Activated CD8-positive, alpha-beta memory T cell treated with anti-CD3 and anti-CD28 coated beads for 24 hours (primary cell): ENCODE measurements at regions not wholly inside any gene's neighbourhood (a gene's known extent, or its start where the extent isn't known, plus 50 kb on each side); places are given as distances from the start of the nearest gene placed in this dataset.

Source experiments
- DNase-seq: peaks from one replicate; pipeline ENCODE4 v3.0.0-alpha.2; 2020

DNA sequence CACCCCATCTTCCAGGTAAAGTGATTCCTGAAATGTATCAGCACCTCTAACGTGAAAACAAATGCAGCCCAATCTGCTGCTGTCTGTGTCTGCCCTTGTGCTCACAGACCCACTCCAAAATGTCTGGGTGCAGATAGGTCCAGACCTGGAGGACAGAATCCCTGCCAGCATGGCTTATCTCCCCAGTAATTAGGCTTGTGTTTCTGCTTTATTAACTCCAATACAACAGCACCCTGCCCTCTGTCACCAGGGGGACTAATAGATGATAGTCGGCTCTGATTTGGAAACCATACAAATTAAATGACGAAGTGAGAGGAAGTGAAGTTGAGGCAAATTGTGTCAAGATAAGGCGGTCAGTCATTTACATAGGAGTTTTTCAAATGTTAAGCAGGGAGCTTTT lies 608.3 kb upstream of the SALL1 start:
- DNase-seq, result no peak

DNA sequence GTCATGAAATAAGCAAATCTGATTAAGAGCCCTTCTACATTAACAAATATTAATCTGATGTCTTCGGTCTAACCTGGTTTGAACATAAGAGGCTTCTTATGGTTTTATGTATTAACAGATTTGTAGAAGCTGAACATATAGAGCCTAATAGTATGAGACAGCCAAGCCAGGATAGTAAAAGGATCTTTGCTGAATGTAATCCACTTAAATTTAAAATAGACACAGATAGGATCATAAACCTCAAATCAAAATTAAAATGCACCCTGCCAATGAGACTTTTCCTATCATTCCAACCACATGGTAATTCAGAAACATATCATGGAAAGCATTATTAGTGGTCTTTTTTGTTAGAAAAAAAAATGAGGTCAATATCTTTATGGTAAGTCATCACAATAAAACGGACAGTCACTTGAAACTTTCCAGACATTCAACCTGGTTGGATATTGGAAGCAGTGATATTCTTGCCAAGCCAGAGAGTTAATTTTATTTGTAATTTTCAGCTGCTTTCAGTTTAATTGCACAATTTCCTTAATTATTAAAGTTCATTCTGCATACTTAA lies 606.9 kb upstream of the SALL1 start:
- no peak for DNase-seq

DNA sequence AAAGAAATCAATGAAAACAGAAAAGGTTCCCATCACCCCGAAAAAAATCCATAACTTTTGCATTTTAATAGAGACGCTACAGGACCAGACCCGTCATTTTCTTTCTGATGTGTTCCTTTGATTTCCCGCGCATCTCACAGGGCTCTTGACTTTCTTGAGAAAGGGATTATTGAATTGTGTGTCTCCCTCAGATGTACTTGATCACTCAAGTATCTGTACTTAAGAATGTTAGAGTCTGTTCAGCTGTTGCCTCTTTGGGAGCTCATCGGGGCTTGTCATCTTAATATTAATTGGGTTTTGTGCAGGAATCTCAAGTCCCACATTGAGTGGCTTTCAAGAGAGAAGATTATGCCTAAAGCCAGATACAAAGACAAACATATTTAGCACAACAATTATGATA lies 606.4 kb upstream of the SALL1 start:
- DNase-seq, result no peak

GRCh38 chr16:51757124-51757470 lies 606.0 kb upstream of the SALL1 start:
- no peak for DNase-seq

- DNase-seq, result no peak
These were observed 605.5 kb upstream of the SALL1 start for GRCh38 chr16:51756447-51757123.

DNA sequence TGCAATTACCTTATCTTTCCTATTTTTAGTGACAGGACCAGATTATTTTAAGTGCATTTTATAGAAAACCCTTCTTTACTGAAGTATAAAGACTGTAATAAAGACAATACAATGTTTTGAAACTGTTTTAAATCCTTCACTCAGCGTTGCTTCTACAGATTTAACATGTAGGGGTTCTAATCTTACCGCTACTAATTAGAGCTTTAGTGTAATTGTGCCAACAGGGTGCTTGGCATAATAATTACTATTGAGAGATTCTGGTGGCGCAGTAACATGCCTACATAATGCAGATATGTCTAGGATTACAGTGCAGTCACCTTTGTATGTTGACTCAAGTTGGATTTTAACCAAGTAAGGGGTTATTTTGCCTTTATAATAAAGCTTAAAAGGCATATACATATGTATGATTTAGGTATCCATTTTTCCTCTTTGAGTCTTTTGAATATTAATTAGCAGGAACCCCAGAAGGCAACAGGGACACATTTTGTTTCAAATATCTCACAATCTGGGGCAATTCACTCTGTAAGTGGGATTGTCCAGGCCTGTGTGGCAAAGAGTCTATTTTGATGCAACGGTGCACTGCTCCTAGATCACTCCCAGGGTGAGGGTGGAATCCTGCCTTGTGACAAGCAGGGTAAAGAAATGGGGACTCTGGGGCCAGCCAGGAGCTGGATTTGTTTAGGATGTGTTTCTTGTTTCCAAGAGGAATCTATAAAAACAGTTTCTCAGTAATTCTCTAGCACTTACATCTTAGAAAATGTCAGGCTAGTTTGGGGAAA lies 604.7 kb upstream of the SALL1 start:
- no peak for DNase-seq

- no peak for DNase-seq
These were observed 604.0 kb upstream of the SALL1 start for GRCh38 chr16:51755039-51755501.

GRCh38 chr16:51753467-51754127 lies 602.5 kb upstream of the SALL1 start:
- no peak for DNase-seq

DNA sequence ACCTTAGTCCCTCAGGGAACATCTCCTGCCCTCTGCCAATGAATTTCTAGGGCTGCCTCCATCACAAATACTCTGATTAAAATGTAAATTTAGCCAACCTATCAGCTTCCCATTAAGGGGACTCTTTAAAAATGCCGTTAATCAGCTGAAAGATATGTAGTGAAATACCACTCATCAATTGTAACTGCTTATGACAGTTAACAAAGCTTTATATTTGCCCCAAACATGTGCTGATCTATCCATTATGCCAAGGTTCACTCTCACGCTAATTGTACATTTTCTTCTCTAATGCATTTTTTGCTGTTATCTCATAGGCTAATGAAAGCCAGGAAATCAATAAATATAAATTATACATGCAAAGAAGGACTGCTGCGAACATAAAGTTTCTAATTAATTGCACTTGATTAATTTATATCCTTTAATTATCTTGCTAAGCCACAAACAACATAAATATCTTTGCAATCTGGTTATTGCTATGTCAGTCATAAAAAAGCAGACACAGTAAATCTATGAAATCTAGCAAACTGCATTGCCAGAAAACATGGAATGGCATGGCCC lies 601.4 kb upstream of the SALL1 start:
- DNase-seq, result no peak

- no peak for DNase-seq
These were observed 596.3 kb upstream of the SALL1 start for GRCh38 chr16:51747329-51747728.

GRCh38 chr16:51734220-51734619 lies 583.1 kb upstream of the SALL1 start:
- no peak for DNase-seq

DNA sequence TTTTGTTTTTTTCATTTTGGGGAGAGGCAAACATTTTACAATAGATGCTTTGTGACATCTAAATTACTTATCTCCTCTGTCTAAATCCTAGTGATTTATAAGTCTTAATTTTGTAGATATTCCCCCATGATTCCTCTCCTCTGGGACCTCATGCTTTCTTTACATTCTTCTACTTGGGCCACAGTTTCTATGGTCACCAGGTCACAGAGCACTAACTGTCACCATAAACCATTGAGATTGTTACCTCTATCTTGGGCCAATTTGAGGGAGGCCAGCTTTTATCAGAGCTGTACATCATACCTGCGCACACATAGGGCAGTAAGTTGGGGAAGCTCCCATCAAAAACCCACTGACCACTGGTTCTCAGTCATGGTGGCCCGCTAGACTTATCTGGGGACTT lies 582.1 kb upstream of the SALL1 start:
- no peak for DNase-seq

GRCh38 chr16:51731160-51731559 lies 580.1 kb upstream of the SALL1 start:
- DNase-seq, result no peak

GRCh38 chr16:51723036-51723724 lies 572.1 kb upstream of the SALL1 start:
- DNase-seq, result no peak

- no peak for DNase-seq
These were observed 571.4 kb upstream of the SALL1 start for GRCh38 chr16:51722467-51722866.

GRCh38 chr16:51719376-51719775 lies 568.3 kb upstream of the SALL1 start:
- no peak for DNase-seq

DNA sequence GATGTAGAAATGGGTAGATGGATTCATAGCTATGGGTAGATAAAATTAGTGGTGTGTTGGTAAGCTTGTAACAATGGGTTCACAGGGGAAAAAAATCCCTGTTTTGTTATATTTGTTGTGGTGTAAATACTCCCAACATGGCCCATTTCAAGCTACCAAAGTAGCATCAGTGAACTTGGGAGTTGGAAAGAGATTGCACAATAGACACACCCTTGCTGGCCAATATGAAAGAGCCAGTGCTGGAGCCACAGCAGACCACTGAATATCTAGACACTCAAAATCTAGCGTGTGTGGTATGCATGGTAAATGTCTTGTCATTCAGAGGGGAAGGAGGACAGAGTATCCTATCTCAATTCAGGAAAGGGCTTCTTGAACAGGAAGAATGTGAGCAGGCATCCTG lies 565.1 kb upstream of the SALL1 start:
- DNase-seq, result no peak

DNA sequence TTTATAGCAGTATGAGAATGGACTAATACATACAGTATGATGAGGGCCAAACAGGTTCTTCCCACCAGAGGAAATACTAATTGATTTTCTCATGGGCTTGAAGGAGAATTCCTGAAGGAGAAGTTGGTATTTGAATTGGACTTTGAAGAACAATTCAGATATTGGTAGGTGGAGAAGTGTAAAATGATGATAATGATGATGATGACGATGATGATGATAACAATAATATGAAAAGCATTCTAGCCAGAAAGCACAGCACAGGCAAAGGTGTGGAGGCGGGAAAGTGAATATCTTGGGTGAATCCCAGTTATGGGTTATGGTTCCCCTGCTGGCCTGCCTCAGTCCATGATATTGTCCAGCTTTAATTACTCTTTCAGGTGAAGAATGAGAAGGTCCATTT lies 562.4 kb upstream of the SALL1 start:
- DNase-seq, result no peak

- no peak for DNase-seq
These were observed 560.0 kb upstream of the SALL1 start for GRCh38 chr16:51710905-51711563.

DNA sequence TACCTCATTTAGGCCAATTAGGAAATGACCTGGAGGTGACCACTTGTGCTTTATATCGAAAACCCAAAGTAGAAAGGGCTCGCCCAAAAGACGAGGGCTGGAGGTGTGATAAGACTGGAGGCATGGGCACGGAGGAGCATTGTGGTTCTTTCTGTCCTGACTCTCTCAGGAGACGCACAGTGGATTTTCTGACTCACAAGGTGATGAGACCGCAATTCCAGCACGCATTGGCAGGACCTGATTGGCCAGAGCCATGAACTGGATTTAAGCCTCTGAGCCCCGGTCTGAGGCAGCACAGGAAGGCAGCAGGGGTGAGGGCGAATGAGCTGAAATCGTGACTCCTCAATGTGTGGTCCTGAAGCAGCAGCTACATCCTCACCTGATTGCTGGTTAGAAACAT lies 559.1 kb upstream of the SALL1 start:
- no peak for DNase-seq

GRCh38 chr16:51708861-51709260 lies 557.8 kb upstream of the SALL1 start:
- no peak for DNase-seq

GRCh38 chr16:51707666-51708065 lies 556.6 kb upstream of the SALL1 start:
- DNase-seq, result no peak
